AG04450 (cell line): ENCODE measurements at regions not wholly inside any gene's neighbourhood (a gene's known extent, or its start where the extent isn't known, plus 50 kb on each side); places are given as distances from the start of the nearest gene placed in this dataset.

Source experiments
- CTCF ChIA-PET: fragments of 300-600, 350-600 bp; formaldehyde crosslinking; extraction: SDS; loops from one replicate; lab custom pipeline; 2022; ENCODE audit warnings: antibody characterized with exemption, inconsistent platforms; lab: Charles Lee
- POLR2A ChIA-PET: fragments of 350-600 bp; formaldehyde crosslinking; extraction: SDS; loops from one replicate; lab custom pipeline; 2021; ENCODE audit warnings: antibody characterized with exemption, inconsistent platforms; lab: Yijun Ruan, JAX
- DNase-seq: peaks from one replicate; pipeline ENCODE4 v3.0.0-alpha.2; 2011; ENCODE audit warnings: low read depth, low spot score
- H3K27ac ChIP-seq: one replicate; pipeline ENCODE4 v1.5.1; 2012; ENCODE audit warnings: low read depth, low read length, control low read depth
- H3K27me3 ChIP-seq: one replicate; pipeline ENCODE4 v1.6.0; 2012; ENCODE audit warnings: low read length; ENCODE audit not compliant: control insufficient read depth, insufficient read depth
- H3K4me3 ChIP-seq: 2 replicates; pipeline ENCODE4 v1.5.1; 2011; ENCODE audit warnings: mild to moderate bottlenecking, low read depth, low read length, control low read depth
- H3K9me3 ChIP-seq: 2 replicates; pipeline ENCODE4 v1.5.1; 2012; ENCODE audit warnings: low read length; ENCODE audit not compliant: control insufficient read depth, insufficient read depth
- CTCF ChIP-seq: IDR thresholded peaks from 2 replicates; pipeline ENCODE4 v1.5.1; 2011; ENCODE audit warnings: low read depth, low read length, control low read depth, inconsistent platforms

- Histone ChIP-seq H3K4me3 (no peak overlapping the region), H3K27ac (no peak overlapping the region), H3K27me3 (no peaks in the 10 kb centered on the region), H3K9me3 (no peaks in the 10 kb centered on the region)
- CTCF ChIA-PET, result interaction anchor here (1.0 to 11.1 kb wide), 29 partner anchors 10 to 785 kb away, joined by 3 to 295 read pairs (median 6); no protein-coding TSS in a partner anchor
- POLR2A ChIA-PET, result interaction anchor here (1.0 kb wide), 1 partner anchor 236 kb away, joined by 3 read pairs; no protein-coding TSS in a partner anchor
- no peak for TF ChIP-seq CTCF
- DNase-seq, result no peak
Observed at GRCh38 chr11:128171506-128171905, 415.9 kb downstream of the ETS1 start.

GRCh38 chr11:128165572-128165971, 421.8 kb downstream of the ETS1 start:
- Histone ChIP-seq H3K27me3 (no peaks in the 10 kb centered on the region), H3K27ac (no peak overlapping the region), H3K9me3 (no peaks in the 10 kb centered on the region), H3K4me3 (no peak overlapping the region)
- CTCF ChIA-PET, result interaction anchor here (1.4 to 9.5 kb wide), 2 partner anchors 6 to 465 kb away, joined by 6 to 172 read pairs; no protein-coding TSS in a partner anchor
- POLR2A ChIA-PET, result no interaction called here
- TF ChIP-seq CTCF, result no peak
- DNase-seq, result no peak

GRCh38 chr11:128164080-128164741, 423.1 kb downstream of the ETS1 start:
- Histone ChIP-seq H3K4me3 (no peak overlapping the region), H3K27ac (no peak overlapping the region), H3K9me3 (no peaks in the 10 kb centered on the region), H3K27me3 (no peaks in the 10 kb centered on the region)
- ChIA-PET CTCF (interaction anchor here (0.6 to 9.5 kb wide), 6 partner anchors 7 to 667 kb away, joined by 3 to 172 read pairs (median 4); no protein-coding TSS in a partner anchor), POLR2A (no interaction called here)
- TF ChIP-seq CTCF, result no peak
- no peak for DNase-seq

DNA sequence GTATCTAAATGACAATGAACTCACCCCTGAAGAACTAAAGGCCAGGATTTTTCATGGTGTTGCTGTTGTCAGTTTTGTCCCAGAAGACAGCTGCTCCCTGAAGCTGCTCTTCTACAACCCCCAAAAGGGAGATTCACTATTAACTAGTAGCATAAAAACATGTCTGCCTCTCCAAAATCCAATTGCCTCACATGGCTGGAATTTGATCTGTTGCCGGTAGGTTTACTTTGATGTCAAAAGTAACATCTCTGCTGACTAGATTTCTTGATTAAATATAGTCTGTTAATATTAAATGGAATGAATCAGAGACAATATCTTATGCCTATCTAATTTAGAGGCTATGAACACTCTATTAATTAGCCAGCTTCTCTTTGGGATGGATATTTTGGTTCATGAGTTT, 425.4 kb downstream of the ETS1 start:
- CTCF ChIA-PET, result interaction anchor here (0.8 to 9.5 kb wide), 6 partner anchors 9 to 670 kb away, joined by 3 to 172 read pairs (median 8); no protein-coding TSS in a partner anchor
- Histone ChIP-seq H3K27me3 (no peaks in the 10 kb centered on the region), H3K9me3 (no peaks in the 10 kb centered on the region), H3K27ac (no peak overlapping the region), H3K4me3 (no peak overlapping the region)
- POLR2A ChIA-PET, result no interaction called here
- DNase-seq, result no peak
- no peak for TF ChIP-seq CTCF

DNA sequence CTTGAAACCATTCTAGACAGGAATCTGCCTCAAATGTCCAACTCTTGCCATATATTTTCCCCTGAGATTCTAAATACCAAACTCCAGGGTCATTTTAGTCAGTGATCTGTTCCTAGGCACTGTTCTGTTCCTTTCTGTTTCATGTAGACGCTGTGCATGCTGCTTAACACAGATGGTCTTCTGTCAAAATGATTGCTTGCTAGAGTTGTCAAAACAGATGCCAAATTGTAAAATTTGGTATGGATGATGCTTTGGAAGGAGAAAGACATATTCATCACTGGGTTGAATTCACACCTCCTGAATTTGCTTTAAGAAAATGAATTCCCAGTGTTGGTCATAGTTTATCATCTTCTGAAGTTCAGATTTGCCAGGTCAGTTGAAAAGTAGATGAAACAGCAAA, 425.9 kb downstream of the ETS1 start:
- Histone ChIP-seq H3K27me3 (no peaks in the 10 kb centered on the region), H3K9me3 (no peaks in the 10 kb centered on the region), H3K27ac (no peak overlapping the region), H3K4me3 (no peak overlapping the region)
- DNase-seq, result no peak
- CTCF ChIA-PET, result interaction anchor here (0.8 to 9.5 kb wide), 6 partner anchors 10 to 670 kb away, joined by 3 to 172 read pairs (median 11); no protein-coding TSS in a partner anchor
- TF ChIP-seq CTCF, result no peak
- POLR2A ChIA-PET, result no interaction called here
